GM12874 (cell line): ENCODE measurements at regions not wholly inside any gene's neighbourhood (a gene's known extent, or its start where the extent isn't known, plus 50 kb on each side); places are given as distances from the start of the nearest gene placed in this dataset.

ENCODE experiments used
- TF ChIP-seq, protein P1 (sequence below): IDR thresholded peaks from 2 replicates; pipeline ENCODE4 v1.5.1; 2011; ENCODE audit warnings: low read depth, mild to moderate bottlenecking, control low read depth, low read length, moderate library complexity; ENCODE audit not compliant: insufficient read depth

DNA sequence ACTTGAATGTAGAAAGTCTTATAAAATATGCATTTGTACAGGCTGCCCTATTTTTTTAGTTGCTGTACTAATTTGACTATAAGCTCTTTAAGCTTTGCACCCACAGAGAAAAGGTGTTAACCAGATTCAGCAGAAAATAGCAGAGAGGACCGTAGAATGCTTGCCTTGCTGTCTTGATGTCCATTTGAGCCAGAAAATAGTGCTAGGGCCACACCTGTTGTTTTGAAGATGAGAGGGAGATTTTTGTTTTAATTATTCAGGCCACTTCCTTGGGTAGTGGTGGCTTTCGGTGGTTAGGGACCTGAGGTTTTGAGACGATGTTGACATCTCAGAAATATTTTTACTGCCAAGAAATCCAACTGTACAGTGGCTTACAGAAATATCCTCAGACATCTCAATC, 196.0 kb downstream of the SPATA31D1 start:
- TF ChIP-seq, protein P1, sequence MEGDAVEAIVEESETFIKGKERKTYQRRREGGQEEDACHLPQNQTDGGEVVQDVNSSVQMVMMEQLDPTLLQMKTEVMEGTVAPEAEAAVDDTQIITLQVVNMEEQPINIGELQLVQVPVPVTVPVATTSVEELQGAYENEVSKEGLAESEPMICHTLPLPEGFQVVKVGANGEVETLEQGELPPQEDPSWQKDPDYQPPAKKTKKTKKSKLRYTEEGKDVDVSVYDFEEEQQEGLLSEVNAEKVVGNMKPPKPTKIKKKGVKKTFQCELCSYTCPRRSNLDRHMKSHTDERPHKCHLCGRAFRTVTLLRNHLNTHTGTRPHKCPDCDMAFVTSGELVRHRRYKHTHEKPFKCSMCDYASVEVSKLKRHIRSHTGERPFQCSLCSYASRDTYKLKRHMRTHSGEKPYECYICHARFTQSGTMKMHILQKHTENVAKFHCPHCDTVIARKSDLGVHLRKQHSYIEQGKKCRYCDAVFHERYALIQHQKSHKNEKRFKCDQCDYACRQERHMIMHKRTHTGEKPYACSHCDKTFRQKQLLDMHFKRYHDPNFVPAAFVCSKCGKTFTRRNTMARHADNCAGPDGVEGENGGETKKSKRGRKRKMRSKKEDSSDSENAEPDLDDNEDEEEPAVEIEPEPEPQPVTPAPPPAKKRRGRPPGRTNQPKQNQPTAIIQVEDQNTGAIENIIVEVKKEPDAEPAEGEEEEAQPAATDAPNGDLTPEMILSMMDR = no peak

DNA sequence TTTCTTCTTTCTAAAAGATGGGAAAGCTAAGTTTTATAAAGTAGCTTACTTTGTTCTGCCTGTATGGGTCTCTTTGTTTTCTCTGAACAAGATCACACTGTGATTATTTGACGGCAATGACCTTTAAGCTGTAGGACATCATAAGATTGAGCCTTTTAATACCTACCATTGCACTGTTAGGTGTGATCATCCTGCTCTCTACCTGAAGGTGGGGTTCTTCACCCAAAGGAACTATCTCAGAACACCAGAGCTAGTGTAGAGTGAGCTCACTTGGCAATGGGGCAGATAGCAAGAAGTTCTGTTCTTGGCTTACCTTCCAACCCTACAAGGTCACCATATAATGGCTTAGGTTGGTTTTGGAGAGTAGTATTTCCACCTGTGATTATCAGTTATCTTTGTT, 200.2 kb downstream of the SPATA31D1 start:
- TF ChIP-seq, protein P1 = no peak

- TF ChIP-seq, protein P1 = no peak
Measured at GRCh38 chr9:82191082-82191770, 202.7 kb downstream of the SPATA31D1 start.

DNA sequence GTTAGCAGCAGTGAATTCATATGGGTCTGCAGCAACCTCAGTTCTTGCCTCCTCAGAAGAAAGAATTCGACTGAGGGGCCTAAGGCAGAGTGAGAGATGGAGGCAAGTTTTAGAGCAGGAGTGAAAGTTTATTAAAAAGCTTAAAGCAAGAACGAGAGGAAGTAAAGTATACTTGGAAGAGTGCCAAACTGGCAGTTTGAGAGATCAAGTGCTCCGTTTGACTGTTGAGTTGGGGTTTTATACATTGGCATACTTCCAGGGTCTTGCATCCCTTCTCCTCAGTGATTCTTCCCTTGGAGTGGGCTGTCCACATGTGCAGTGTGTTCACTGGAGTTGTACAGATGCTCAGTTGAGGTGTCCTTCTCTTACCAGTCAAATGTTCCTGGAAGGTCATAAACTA, 203.6 kb downstream of the SPATA31D1 start:
- TF ChIP-seq, protein P1 = no peak

DNA sequence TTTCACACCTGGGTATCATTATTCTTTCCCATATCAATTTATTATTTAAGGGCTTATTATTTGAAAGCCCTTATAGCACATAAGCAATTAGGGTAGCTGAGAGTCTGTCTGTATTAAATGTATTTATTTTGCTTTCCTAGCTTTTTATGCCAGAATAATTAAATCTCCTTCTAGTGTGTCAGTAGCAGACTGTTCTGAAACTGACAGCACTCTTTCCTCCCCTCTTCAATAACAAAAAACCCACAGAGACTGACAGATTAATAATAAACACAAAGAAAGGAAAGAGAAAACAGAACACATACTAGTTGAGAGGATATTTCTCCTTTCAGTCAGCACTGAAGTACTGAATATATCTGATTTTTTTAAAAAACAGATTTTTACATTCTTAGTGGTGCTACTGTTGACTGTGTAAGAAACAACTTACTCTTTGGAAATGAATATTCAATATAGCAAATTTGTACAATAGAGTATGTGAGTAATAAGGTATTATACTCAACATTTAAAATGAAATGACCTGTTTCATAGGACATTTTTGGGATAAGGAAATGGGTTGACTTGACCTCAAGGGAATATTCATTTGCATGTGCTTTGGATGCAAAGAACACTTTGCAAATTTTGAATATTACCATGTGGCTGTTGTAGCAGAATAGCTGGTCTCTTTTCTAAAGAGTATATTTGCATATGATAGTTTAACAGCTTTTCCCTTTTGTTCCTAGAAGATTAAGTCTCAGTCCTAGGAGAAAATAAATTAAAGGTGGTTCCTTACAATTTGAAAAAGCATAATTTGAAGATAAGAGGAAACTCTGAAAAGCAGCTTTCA, 208.3 kb downstream of the SPATA31D1 start:
- TF ChIP-seq, protein P1 = no peak

DNA sequence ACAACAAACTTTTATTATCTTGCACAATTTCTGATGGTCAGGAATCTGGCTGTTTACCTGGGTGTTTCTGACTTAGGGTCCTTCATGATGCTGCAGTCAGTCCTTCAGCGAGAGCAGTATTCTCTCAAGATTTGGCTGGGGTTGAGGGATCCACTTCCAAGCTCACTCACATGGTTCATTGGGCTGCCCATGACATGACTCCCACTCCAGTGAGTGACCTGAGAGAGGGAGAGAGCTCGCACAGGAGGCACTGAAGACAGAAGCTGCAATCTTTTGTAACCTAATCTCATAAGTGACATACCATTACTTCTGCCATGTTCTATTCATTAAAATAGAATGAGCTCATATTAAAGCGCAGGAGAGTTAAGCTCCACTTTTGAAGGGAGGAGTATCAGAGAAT, 212.6 kb downstream of the SPATA31D1 start:
- TF ChIP-seq, protein P1 = no peak

DNA sequence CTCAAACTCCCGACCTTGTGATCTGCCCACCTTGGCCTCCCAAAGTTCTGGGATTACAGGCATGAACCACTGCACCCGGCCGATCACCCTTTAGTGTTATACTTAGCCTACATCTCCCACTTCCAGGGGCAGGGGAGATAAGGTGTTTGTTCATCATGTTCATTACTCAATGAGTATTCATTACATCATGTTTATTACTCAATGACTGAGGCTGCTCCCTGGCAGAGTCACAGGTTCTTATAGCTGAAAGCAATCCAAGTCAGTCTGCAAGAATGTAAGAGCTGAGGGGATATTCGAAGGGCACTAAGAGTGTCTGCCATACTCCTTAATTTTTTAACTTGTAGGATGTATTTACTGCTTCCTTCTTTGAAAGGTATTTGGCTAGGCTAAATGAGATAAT, 214.2 kb downstream of the SPATA31D1 start:
- TF ChIP-seq, protein P1 = no peak
